Forelimb muscle (tissue), 1 donor: ENCODE measurements at regions not wholly inside any gene's neighbourhood (a gene's known extent, or its start where the extent isn't known, plus 50 kb on each side); places are given as distances from the start of the nearest gene placed in this dataset.

ENCODE experiments used
- DNase-seq: peaks from one replicate; pipeline ENCODE4 v3.0.0-alpha.2; 2013; ENCODE audit warnings: low read depth

GRCh38 chr7:10677668-10678232 lies 295.9 kb upstream of the PHF14 start:
- DNase-seq, result no peak

GRCh38 chr7:10684606-10685005 lies 289.1 kb upstream of the PHF14 start:
- no peak for DNase-seq

- DNase-seq, result no peak
These were observed 288.6 kb upstream of the PHF14 start for GRCh38 chr7:10685040-10685439.

GRCh38 chr7:10688544-10688943 lies 285.1 kb upstream of the PHF14 start:
- DNase-seq, result no peak

- DNase-seq, result no peak
These were observed 277.6 kb upstream of the PHF14 start for GRCh38 chr7:10696064-10696463.

GRCh38 chr7:10703059-10703458 lies 270.6 kb upstream of the PHF14 start:
- no peak for DNase-seq

GRCh38 chr7:10703981-10704380 lies 269.7 kb upstream of the PHF14 start:
- no peak for DNase-seq

GRCh38 chr7:10704653-10705052 lies 269.0 kb upstream of the PHF14 start:
- DNase-seq, result no peak

- no peak for DNase-seq
These were observed 266.7 kb upstream of the PHF14 start for GRCh38 chr7:10706875-10707493.

GRCh38 chr7:10707519-10707918 lies 266.2 kb upstream of the PHF14 start:
- DNase-seq, result no peak

GRCh38 chr7:10708447-10708846 lies 265.2 kb upstream of the PHF14 start:
- no peak for DNase-seq

GRCh38 chr7:10718768-10719167 lies 254.9 kb upstream of the PHF14 start:
- DNase-seq, result no peak

GRCh38 chr7:10720042-10720441 lies 253.6 kb upstream of the PHF14 start:
- DNase-seq, result no peak

GRCh38 chr7:10721289-10721688 lies 252.4 kb upstream of the PHF14 start:
- DNase-seq, result no peak

GRCh38 chr7:10723832-10724231 lies 249.8 kb upstream of the PHF14 start:
- DNase-seq, result no peak

GRCh38 chr7:10724449-10724848 lies 249.2 kb upstream of the PHF14 start:
- DNase-seq, result no peak

- DNase-seq, result no peak
These were observed 246.0 kb upstream of the PHF14 start for GRCh38 chr7:10727636-10728035.

- DNase-seq, result no peak
These were observed 242.4 kb upstream of the PHF14 start for GRCh38 chr7:10731253-10731773.

GRCh38 chr7:10733747-10734146 lies 239.9 kb upstream of the PHF14 start:
- DNase-seq, result no peak

- DNase-seq, result no peak
These were observed 239.1 kb upstream of the PHF14 start for GRCh38 chr7:10734595-10734994.

- DNase-seq, result no peak
These were observed 234.3 kb upstream of the PHF14 start for GRCh38 chr7:10739401-10739800.

- DNase-seq, result no peak
These were observed 232.9 kb upstream of the PHF14 start for GRCh38 chr7:10740805-10741204.

- no peak for DNase-seq
These were observed 216.7 kb upstream of the PHF14 start for GRCh38 chr7:10756981-10757380.

- DNase-seq, result no peak
These were observed 214.6 kb upstream of the PHF14 start for GRCh38 chr7:10759120-10759519.
